ENCODE measurements at regions not wholly inside any gene's neighbourhood (a gene's known extent, or its start where the extent isn't known, plus 50 kb on each side); places are given as distances from the start of the nearest gene placed in this dataset.

DNA sequence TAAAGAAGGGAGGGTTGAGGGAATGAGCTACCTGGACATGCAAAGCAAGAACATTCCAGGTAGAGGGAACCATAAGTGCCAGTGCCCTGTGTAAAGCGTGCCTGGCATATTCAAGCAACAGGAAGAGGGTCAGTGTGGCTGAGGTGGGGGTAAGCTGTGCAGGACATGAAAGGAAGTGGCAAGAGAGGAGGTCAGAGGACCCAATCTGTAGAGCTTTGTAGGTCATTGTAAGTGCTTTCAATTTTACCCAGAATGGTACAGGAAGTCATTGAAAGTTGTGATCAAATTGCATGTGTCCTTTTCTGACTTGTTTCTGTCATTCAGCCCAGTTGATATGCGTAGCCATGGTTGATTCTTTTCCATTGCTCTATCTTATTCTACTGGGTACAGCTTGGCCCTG is 156.6 kb downstream of the NOC3L start:
- no peaks in the 10 kb centered on the region for H3K27me3 ChIP-seq (ENCODE audit: control insufficient read depth, insufficient read depth, low read length)
- TF ChIP-seq, protein P1, sequence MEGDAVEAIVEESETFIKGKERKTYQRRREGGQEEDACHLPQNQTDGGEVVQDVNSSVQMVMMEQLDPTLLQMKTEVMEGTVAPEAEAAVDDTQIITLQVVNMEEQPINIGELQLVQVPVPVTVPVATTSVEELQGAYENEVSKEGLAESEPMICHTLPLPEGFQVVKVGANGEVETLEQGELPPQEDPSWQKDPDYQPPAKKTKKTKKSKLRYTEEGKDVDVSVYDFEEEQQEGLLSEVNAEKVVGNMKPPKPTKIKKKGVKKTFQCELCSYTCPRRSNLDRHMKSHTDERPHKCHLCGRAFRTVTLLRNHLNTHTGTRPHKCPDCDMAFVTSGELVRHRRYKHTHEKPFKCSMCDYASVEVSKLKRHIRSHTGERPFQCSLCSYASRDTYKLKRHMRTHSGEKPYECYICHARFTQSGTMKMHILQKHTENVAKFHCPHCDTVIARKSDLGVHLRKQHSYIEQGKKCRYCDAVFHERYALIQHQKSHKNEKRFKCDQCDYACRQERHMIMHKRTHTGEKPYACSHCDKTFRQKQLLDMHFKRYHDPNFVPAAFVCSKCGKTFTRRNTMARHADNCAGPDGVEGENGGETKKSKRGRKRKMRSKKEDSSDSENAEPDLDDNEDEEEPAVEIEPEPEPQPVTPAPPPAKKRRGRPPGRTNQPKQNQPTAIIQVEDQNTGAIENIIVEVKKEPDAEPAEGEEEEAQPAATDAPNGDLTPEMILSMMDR (IDR thresholded peaks at IDR 0.05; ENCODE audit: insufficient read depth, low read length, poor library complexity, severe bottlenecking): no peak
- no peaks in the 10 kb centered on the region for H3K36me3 ChIP-seq (ENCODE audit: control insufficient read depth, insufficient read depth, low read length)

DNA sequence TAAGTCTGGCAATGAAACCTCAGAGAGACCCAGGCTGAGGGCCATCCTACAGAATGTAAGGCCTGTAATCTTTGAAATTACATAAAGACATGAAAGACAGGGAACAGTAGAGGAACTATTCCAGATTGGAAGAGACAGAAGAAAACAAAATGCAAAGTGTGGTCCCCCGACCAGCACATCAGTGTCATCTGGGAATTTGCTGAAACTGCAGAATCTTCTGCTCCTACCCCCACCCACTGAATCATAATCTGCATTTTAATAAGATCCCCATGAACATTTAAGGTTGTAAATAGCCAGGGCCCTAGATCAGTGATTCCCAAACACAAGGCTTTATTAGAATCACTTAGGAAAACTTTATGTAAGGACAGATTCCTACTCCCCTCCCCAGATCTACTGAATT is 154.4 kb downstream of the NOC3L start:
- TF ChIP-seq, protein P1 (IDR thresholded peaks at IDR 0.05; ENCODE audit: insufficient read depth, low read length, poor library complexity, severe bottlenecking): no peak
- no peak overlapping the region for H3K4me3 ChIP-seq (ENCODE audit: low read depth, low read length)
- no peaks in the 10 kb centered on the region for H3K36me3 ChIP-seq (ENCODE audit: control insufficient read depth, insufficient read depth, low read length)
- DNase-seq (ENCODE audit: low read depth): no peak
- H3K27me3 ChIP-seq (ENCODE audit: control insufficient read depth, insufficient read depth, low read length): no peaks in the 10 kb centered on the region

More for the DNA sequence above, 156.6 kb downstream of the NOC3L start:
- no peak overlapping the region for H3K4me3 ChIP-seq (ENCODE audit: low read depth, low read length)
- DNase-seq (ENCODE audit: low read depth): no peak

DNA sequence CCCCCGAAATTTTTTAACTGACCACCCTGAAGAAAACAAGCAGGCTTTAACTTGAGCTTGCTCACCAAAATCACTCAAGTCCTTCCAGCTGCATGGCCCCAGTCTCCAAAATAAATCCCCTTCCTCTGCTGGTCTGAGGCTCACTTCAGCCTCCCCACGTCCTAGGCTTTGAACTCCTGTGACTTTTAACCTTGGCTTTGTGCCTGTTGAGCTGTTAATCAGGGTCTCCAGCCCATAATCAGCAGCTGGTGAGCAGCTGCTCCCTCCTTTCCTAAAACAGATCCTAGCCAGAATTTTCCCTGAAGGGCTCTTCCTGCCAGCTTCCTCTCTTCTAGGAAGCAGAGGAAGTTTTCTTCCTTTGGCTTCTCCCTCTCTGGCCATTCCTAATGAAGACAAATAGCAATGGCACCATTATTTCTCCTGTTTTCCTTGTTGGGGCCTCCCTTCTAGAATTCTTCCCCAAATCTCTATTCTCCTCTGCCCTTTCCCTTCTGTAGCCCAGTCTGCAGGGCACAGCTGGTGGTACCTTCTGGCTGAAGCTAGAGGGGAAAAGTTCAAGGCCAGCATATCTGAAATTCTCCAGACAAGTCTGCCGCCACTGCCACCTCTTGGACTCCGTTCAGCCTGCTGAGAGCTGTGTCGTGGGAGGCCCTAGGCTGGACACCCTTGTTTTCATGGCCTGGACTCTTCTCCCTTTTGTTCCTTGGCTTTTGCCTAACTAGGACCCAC is 152.1 kb downstream of the NOC3L start:
- no peaks in the 10 kb centered on the region for H3K27me3 ChIP-seq (ENCODE audit: control insufficient read depth, insufficient read depth, low read length)
- no peak overlapping the region for H3K4me3 ChIP-seq (ENCODE audit: low read depth, low read length)
- no peaks in the 10 kb centered on the region for H3K36me3 ChIP-seq (ENCODE audit: control insufficient read depth, insufficient read depth, low read length)
- DNase-seq (ENCODE audit: low read depth): no peak
- TF ChIP-seq, protein P1 (IDR thresholded peaks at IDR 0.05; ENCODE audit: insufficient read depth, low read length, poor library complexity, severe bottlenecking): no peak

DNA sequence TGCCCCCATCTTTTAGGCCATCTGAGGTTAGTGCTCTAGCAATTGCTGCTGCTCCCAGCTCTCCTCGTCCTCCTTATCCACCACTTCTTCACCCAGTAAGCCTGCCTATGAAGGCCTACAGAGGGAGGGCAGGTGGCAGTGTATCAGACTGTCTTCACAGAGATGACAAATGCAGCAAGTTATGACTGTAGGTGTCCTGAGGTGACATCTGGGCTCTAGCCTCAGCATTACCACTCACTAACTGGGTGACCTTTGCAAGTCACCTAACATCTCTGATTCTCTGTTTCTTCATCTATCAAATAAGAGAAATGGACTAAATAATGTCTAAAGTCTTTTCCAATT is 151.6 kb downstream of the NOC3L start:
- Histone ChIP-seq H3K27me3 (ENCODE audit: control insufficient read depth, insufficient read depth, low read length) (no peaks in the 10 kb centered on the region), H3K36me3 (ENCODE audit: control insufficient read depth, insufficient read depth, low read length) (no peaks in the 10 kb centered on the region), H3K4me3 (ENCODE audit: low read depth, low read length) (no peak overlapping the region)
- DNase-seq (ENCODE audit: low read depth): no peak
- TF ChIP-seq, protein P1 (IDR thresholded peaks at IDR 0.05; ENCODE audit: insufficient read depth, low read length, poor library complexity, severe bottlenecking): no peak

GRCh38 chr10:94213001-94213530 is 149.7 kb downstream of the NOC3L start:
- Histone ChIP-seq H3K36me3 (ENCODE audit: control insufficient read depth, insufficient read depth, low read length) (no peaks in the 10 kb centered on the region), H3K27me3 (ENCODE audit: control insufficient read depth, insufficient read depth, low read length) (no peaks in the 10 kb centered on the region), H3K4me3 (ENCODE audit: low read depth, low read length) (no peak overlapping the region)
- no peak for DNase-seq (ENCODE audit: low read depth)
- TF ChIP-seq, protein P1 (IDR thresholded peaks at IDR 0.05; ENCODE audit: insufficient read depth, low read length, poor library complexity, severe bottlenecking): no peak

GRCh38 chr10:94213980-94214379 is 148.8 kb downstream of the NOC3L start:
- TF ChIP-seq, protein P1 (IDR thresholded peaks at IDR 0.05; ENCODE audit: insufficient read depth, low read length, poor library complexity, severe bottlenecking): no peak
- H3K36me3 ChIP-seq (ENCODE audit: control insufficient read depth, insufficient read depth, low read length): no peaks in the 10 kb centered on the region
- no peak overlapping the region for H3K4me3 ChIP-seq (ENCODE audit: low read depth, low read length)
- H3K27me3 ChIP-seq (ENCODE audit: control insufficient read depth, insufficient read depth, low read length): no peaks in the 10 kb centered on the region
- no peak for DNase-seq (ENCODE audit: low read depth)
